ENCODE measurements at regions not wholly inside any gene's neighbourhood (a gene's known extent, or its start where the extent isn't known, plus 50 kb on each side); places are given as distances from the start of the nearest gene placed in this dataset.

DNA sequence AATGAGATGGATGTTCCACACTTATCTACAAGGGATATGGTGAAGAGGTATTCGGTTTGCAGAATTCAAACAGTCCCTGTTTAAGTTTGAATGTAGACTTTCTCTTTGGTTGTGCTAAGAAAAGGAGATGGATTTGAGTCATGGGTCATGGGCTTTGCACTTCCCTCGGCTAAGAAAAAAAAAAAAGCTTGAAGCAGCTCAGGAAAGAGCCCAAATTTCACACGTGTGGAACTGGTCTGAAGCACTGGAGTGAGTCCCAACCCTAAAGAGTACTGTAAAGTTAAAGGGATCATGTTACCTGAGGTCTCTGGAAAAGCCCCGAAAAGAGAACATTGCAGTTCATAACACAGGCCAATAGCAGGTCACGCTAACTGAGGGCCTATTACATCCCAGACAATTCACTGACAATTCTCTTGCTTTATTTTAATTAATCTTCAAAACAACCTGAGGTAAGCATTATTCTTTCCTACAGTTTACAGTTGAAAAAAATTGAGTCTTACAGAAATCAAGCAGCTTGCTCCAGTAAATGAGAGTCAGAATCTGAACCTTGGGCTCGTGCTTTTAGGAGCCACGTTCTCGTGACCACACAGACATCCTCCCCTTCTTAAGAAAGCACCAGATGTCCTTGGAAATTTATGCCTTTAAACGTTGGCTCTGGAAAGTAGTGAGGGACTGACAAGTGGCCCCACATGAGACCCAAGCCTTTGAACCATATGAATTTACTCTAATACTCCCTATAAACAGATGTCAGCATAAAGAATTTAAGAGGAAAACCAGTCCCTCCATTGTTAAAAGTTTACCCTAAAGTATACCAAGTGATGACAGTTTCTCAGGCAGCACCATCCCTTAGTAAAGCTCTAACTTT, 89.3 kb downstream of the MAD2L1 start:
- DNase-seq, result no peak
- H3K9me3 ChIP-seq (ENCODE audit: control insufficient read depth in 1 of 2, insufficient read depth in 1 of 2, low read length in 2 of 2), result no peaks in the 10 kb centered on the region
- no peak overlapping the region for H3K4me3 ChIP-seq (ENCODE audit: low read length)
- intact Hi-C loops (cut with DNase I, micrococcal nuclease), result no loop called here
- ChIA-PET POLR2A (no interaction called here), CTCF (no interaction called here)
- no peak overlapping the region for H3K27ac ChIP-seq (ENCODE audit: low read depth in 1 of 2, low read length in 2 of 2)
- H3K4me1 ChIP-seq (ENCODE audit: insufficient read depth, low read length), result no peaks in the 10 kb centered on the region
- no peaks in the 10 kb centered on the region for H3K4me1 Mint-ChIP-seq (ENCODE audit: low read depth)
- peaks cover 6% of the 10 kb centered on the region for H3K27me3 Mint-ChIP-seq
- H3K9me3 Mint-ChIP-seq, result no peaks in the 10 kb centered on the region
- H3K36me3 ChIP-seq (ENCODE audit: insufficient read depth, low read length), result no peaks in the 10 kb centered on the region
- TF ChIP-seq, protein P1, sequence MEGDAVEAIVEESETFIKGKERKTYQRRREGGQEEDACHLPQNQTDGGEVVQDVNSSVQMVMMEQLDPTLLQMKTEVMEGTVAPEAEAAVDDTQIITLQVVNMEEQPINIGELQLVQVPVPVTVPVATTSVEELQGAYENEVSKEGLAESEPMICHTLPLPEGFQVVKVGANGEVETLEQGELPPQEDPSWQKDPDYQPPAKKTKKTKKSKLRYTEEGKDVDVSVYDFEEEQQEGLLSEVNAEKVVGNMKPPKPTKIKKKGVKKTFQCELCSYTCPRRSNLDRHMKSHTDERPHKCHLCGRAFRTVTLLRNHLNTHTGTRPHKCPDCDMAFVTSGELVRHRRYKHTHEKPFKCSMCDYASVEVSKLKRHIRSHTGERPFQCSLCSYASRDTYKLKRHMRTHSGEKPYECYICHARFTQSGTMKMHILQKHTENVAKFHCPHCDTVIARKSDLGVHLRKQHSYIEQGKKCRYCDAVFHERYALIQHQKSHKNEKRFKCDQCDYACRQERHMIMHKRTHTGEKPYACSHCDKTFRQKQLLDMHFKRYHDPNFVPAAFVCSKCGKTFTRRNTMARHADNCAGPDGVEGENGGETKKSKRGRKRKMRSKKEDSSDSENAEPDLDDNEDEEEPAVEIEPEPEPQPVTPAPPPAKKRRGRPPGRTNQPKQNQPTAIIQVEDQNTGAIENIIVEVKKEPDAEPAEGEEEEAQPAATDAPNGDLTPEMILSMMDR (IDR thresholded peaks at IDR 0.05), result no peak
- ATAC-seq (ENCODE audit: poor library complexity), result no peak
- H3K27ac Mint-ChIP-seq, result no peak overlapping the region
- H3K27me3 ChIP-seq (ENCODE audit: control insufficient read depth in 1 of 2, insufficient read depth in 2 of 2, low read length in 2 of 2), result no peaks in the 10 kb centered on the region
- no peak overlapping the region for H3K4me3 Mint-ChIP-seq
- no peaks in the 10 kb centered on the region for H3K36me3 Mint-ChIP-seq (ENCODE audit: low read depth)

DNA sequence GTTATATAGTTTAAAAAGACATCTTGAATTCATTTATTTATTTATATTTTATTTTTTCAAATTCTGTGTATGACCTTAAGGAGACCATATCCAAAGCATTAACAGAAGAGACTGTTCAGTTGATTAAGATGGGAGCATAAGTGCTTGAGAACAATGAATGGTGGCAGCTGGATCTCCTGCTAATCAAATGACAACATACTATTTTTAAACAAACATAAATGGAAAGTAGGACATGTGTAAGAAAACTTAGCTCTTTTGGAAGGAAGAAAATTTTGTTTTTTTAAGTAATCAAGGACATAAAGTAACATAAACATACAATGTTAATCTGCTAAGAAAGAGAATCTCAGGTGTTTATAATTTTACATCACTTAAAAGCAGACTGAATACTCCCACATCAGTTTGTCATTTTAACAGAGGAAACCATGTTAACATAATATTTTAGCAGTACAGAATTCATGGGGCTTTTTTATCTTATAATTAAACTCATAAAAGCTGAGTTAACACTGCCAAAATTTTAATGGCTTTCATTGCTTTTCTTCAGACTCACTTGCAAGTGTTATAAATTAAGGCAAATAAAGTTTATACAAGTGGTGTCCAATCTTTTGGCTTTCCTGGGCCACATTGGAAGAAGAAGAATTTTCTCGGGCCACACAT, 95.1 kb downstream of the MAD2L1 start:
- Mint-ChIP-seq H3K4me1 (ENCODE audit: low read depth) (no peaks in the 10 kb centered on the region), H3K36me3 (ENCODE audit: low read depth) (no peaks in the 10 kb centered on the region), H3K9me3 (no peaks in the 10 kb centered on the region), H3K27ac (no peak overlapping the region), H3K27me3 (peaks cover 9% of the 10 kb centered on the region), H3K4me3 (no peak overlapping the region)
- TF ChIP-seq, protein P1 (IDR thresholded peaks at IDR 0.05), result no peak
- Histone ChIP-seq H3K27ac (ENCODE audit: low read depth in 1 of 2, low read length in 2 of 2) (no peak overlapping the region), H3K27me3 (ENCODE audit: control insufficient read depth in 1 of 2, insufficient read depth in 2 of 2, low read length in 2 of 2) (no peaks in the 10 kb centered on the region), H3K4me3 (ENCODE audit: low read length) (no peak overlapping the region), H3K36me3 (ENCODE audit: insufficient read depth, low read length) (no peaks in the 10 kb centered on the region), H3K9me3 (ENCODE audit: control insufficient read depth in 1 of 2, insufficient read depth in 1 of 2, low read length in 2 of 2) (no peaks in the 10 kb centered on the region), H3K4me1 (ENCODE audit: insufficient read depth, low read length) (no peaks in the 10 kb centered on the region)
- CTCF ChIA-PET, result no interaction called here
- POLR2A ChIA-PET, result no interaction called here
- ATAC-seq (ENCODE audit: poor library complexity) (no peak), DNase-seq (no peak)
- intact Hi-C loops (cut with DNase I, micrococcal nuclease), result no loop called here

DNA sequence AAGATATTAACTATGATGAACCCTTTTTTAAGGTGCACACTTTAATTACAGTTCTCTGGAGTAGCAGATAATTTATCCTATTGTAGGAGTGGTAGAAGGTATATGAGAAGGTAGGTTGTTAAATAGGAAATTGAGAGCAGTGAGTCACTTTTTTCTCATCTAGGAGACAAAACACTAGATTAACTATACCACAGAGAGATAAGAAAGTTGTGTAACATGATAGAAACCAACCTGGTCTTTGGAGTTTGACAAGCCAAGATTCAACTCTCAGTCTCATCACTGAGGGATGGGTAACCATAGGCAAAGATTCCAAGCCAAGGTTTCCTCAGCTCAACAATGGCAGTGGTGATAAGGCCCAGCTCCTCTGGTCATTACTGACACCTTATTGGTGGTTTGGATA, 104.0 kb downstream of the MAD2L1 start:
- no peak for ATAC-seq (ENCODE audit: poor library complexity)
- POLR2A ChIA-PET, result no interaction called here

More for the DNA sequence above, 104.0 kb downstream of the MAD2L1 start:
- CTCF ChIA-PET, result no interaction called here
- intact Hi-C loops (cut with DNase I, micrococcal nuclease), result no loop called here
- H3K4me1 ChIP-seq (ENCODE audit: insufficient read depth, low read length), result no peaks in the 10 kb centered on the region
- no peak for DNase-seq
- no peak overlapping the region for H3K4me3 Mint-ChIP-seq
- H3K4me3 ChIP-seq (ENCODE audit: low read length), result no peak overlapping the region
- H3K27ac Mint-ChIP-seq, result no peak overlapping the region
- no peaks in the 10 kb centered on the region for H3K9me3 ChIP-seq (ENCODE audit: control insufficient read depth in 1 of 2, insufficient read depth in 1 of 2, low read length in 2 of 2)
- H3K9me3 Mint-ChIP-seq, result no peaks in the 10 kb centered on the region
- H3K36me3 ChIP-seq (ENCODE audit: insufficient read depth, low read length), result no peaks in the 10 kb centered on the region
- no peak overlapping the region for H3K27ac ChIP-seq (ENCODE audit: low read depth in 1 of 2, low read length in 2 of 2)
- no peaks in the 10 kb centered on the region for H3K36me3 Mint-ChIP-seq (ENCODE audit: low read depth)
- H3K4me1 Mint-ChIP-seq (ENCODE audit: low read depth), result no peaks in the 10 kb centered on the region
- peaks cover 0 to 3% of the 10 kb centered on the region in 2 experiments for H3K27me3 ChIP-seq (ENCODE audit: control insufficient read depth in 1 of 2, insufficient read depth in 2 of 2, low read length in 2 of 2)
- peaks cover 9% of the 10 kb centered on the region for H3K27me3 Mint-ChIP-seq
- TF ChIP-seq, protein P1 (IDR thresholded peaks at IDR 0.05), result no peak
